ENCODE measurements at regions not wholly inside any gene's neighbourhood (a gene's known extent, or its start where the extent isn't known, plus 50 kb on each side); places are given as distances from the start of the nearest gene placed in this dataset.

DNA sequence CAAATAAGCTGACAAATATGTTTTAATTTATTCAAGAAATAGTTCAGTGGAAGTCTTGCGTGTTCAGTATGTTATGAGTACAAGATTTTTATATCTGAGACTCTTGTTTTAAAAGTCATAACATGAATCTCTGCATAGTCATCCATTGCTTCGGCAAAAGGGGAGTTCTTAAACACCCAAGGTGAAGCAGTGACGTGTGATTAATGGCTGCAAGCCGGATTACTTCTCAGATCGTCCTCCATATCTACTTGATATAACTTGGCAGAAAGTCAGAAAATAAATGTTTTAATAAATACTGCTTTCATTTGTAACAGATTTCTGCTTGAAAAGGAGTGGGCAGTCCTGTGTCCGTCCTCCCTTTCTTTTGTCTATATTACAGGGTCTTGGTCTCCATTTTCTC, 64.6 kb upstream of the IL15 start:
- H3K36me3 ChIP-seq, result no peaks in the 10 kb centered on the region
- no peak overlapping the region for H3K27ac ChIP-seq (replicated peaks in 1 of 4)
- DNase-seq (ENCODE audit: extremely low spot score), result no peak
- no peak overlapping the region for H3K4me3 ChIP-seq
- H3K9me3 ChIP-seq, result no peaks in the 10 kb centered on the region
- TF ChIP-seq, protein P1, sequence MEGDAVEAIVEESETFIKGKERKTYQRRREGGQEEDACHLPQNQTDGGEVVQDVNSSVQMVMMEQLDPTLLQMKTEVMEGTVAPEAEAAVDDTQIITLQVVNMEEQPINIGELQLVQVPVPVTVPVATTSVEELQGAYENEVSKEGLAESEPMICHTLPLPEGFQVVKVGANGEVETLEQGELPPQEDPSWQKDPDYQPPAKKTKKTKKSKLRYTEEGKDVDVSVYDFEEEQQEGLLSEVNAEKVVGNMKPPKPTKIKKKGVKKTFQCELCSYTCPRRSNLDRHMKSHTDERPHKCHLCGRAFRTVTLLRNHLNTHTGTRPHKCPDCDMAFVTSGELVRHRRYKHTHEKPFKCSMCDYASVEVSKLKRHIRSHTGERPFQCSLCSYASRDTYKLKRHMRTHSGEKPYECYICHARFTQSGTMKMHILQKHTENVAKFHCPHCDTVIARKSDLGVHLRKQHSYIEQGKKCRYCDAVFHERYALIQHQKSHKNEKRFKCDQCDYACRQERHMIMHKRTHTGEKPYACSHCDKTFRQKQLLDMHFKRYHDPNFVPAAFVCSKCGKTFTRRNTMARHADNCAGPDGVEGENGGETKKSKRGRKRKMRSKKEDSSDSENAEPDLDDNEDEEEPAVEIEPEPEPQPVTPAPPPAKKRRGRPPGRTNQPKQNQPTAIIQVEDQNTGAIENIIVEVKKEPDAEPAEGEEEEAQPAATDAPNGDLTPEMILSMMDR (IDR thresholded peaks at IDR 0.05), result no peak
- TF ChIP-seq POLR2AphosphoS5 (IDR thresholded peaks at IDR 0.05) (no peak), EP300 (IDR thresholded peaks at IDR 0.05) (no peak), POLR2A (IDR thresholded peaks at IDR 0.05; ENCODE audit: low read depth) (no peak)
- H3K27me3 ChIP-seq, result no peaks in the 10 kb centered on the region
- intact Hi-C loops (cut with DNase I), result no loop called here
- 78% methylated on average over 6 of the region's 6 CpGs for WGBS
- no peaks in the 10 kb centered on the region for H3K4me1 ChIP-seq

GRCh38 chr4:141573678-141574077, 62.7 kb upstream of the IL15 start:
- H3K36me3 ChIP-seq, result no peaks in the 10 kb centered on the region
- no peak for DNase-seq (ENCODE audit: extremely low spot score)
- no peak overlapping the region for H3K4me3 ChIP-seq
- intact Hi-C loops (cut with DNase I), result no loop called here
- H3K27ac ChIP-seq (replicated peaks in 1 of 4), result no peak overlapping the region
- no peaks in the 10 kb centered on the region for H3K4me1 ChIP-seq
- H3K9me3 ChIP-seq, result no peaks in the 10 kb centered on the region
- no peaks in the 10 kb centered on the region for H3K27me3 ChIP-seq
- TF ChIP-seq EP300 (IDR thresholded peaks at IDR 0.05) (no peak), POLR2AphosphoS5 (IDR thresholded peaks at IDR 0.05) (no peak), POLR2A (IDR thresholded peaks at IDR 0.05; ENCODE audit: low read depth) (no peak)
- TF ChIP-seq, protein P1 (IDR thresholded peaks at IDR 0.05), result no peak

GRCh38 chr4:141575884-141576283, 60.5 kb upstream of the IL15 start:
- Histone ChIP-seq H3K27ac (replicated peaks in 1 of 4) (no peak overlapping the region), H3K27me3 (no peaks in the 10 kb centered on the region), H3K4me1 (no peaks in the 10 kb centered on the region), H3K9me3 (no peaks in the 10 kb centered on the region), H3K36me3 (no peaks in the 10 kb centered on the region), H3K4me3 (no peak overlapping the region)
- WGBS, result 72% methylated on average over 4 of the region's 4 CpGs
- DNase-seq (ENCODE audit: extremely low spot score), result no peak
- TF ChIP-seq EP300 (IDR thresholded peaks at IDR 0.05) (no peak), POLR2A (IDR thresholded peaks at IDR 0.05; ENCODE audit: low read depth) (no peak)
- TF ChIP-seq, protein P1 (IDR thresholded peaks at IDR 0.05), result no peak
- intact Hi-C loops (cut with DNase I), result no loop called here

- H3K4me1 ChIP-seq, result no peaks in the 10 kb centered on the region
- H3K36me3 ChIP-seq, result no peaks in the 10 kb centered on the region
- intact Hi-C loops (cut with DNase I), result no loop called here
- H3K27ac ChIP-seq (replicated peaks in 1 of 4), result no peak overlapping the region
- no peak overlapping the region for H3K4me3 ChIP-seq
- no peak for TF ChIP-seq POLR2AphosphoS5 (IDR thresholded peaks at IDR 0.05)
- TF ChIP-seq, protein P1 (IDR thresholded peaks at IDR 0.05), result no peak
- TF ChIP-seq EP300 (IDR thresholded peaks at IDR 0.05), result no peak
- TF ChIP-seq POLR2A (IDR thresholded peaks at IDR 0.05; ENCODE audit: low read depth), result no peak
- WGBS, result 88% methylated on average over 8 of the region's 8 CpGs
- H3K9me3 ChIP-seq, result no peaks in the 10 kb centered on the region
- no peak for DNase-seq (ENCODE audit: extremely low spot score)
- no peaks in the 10 kb centered on the region for H3K27me3 ChIP-seq
Measured at GRCh38 chr4:141576585-141577110, 59.7 kb upstream of the IL15 start.

GRCh38 chr4:141578451-141578850, 57.9 kb upstream of the IL15 start:
- H3K4me3 ChIP-seq, result no peak overlapping the region
- DNase-seq (ENCODE audit: extremely low spot score), result no peak
- peaks cover 0 to 5% (median 0%) of the 10 kb centered on the region in 4 donors for H3K9me3 ChIP-seq
- no peaks in the 10 kb centered on the region for H3K27me3 ChIP-seq
- H3K36me3 ChIP-seq, result no peaks in the 10 kb centered on the region
- no peak overlapping the region for H3K27ac ChIP-seq (replicated peaks in 1 of 4)
- H3K4me1 ChIP-seq, result no peaks in the 10 kb centered on the region
- intact Hi-C loops (cut with DNase I), result no loop called here
- TF ChIP-seq POLR2AphosphoS5 (IDR thresholded peaks at IDR 0.05) (no peak), EP300 (IDR thresholded peaks at IDR 0.05) (no peak), POLR2A (IDR thresholded peaks at IDR 0.05; ENCODE audit: low read depth) (no peak)
- TF ChIP-seq, protein P1 (IDR thresholded peaks at IDR 0.05), result no peak
